Left hindlimb (tissue), 1 donor: ENCODE measurements at regions not wholly inside any gene's neighbourhood (a gene's known extent, or its start where the extent isn't known, plus 50 kb on each side); places are given as distances from the start of the nearest gene placed in this dataset.
"Not testable (repeated sequence)": the region's sequence is repeated elsewhere in the genome, so short reads cannot be mapped to it uniquely, and the experiment has no call there.

Experiments
- DNase-seq: peaks from one replicate; pipeline ENCODE4 v3.0.0-alpha.2; 2018

DNA sequence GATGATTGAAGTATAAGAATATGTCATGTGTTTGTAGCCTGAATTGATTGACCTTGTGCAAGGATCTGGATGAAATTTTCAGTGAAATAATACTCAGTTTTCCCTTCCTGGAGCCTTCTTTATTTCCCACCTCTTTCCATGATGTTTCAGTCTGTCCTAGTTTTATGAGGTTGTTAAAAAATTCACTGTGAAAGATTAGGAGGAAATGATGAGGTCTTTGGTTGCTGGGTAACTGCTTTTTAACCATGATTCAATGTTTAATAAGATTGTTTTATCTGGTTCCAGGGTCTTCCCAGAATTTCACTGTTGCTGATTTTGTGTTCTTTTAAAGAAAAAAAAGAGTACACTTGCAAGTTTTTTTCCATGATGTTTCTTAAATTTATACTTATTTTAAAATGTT is 221.5 kb downstream of the MBL2 start:
- no peak for DNase-seq

DNA sequence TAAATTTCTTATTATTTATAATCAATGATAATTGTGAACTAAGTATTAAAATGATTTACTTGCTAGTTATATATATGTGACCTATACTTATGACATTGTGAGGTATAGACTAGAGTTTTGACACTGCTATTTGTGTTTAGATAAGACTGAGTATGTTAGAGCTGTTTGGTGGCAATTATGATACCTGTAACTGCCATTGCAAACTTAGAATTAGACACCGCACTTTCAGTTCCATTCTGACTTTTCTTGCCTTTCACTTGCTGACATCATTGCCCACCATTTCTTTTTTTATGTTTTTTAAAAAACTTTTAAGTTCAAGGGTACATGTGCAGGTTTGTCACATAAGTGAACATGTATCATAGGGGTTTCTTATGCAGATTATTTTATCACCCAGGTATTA is 214.5 kb downstream of the MBL2 start:
- DNase-seq, result no peak

DNA sequence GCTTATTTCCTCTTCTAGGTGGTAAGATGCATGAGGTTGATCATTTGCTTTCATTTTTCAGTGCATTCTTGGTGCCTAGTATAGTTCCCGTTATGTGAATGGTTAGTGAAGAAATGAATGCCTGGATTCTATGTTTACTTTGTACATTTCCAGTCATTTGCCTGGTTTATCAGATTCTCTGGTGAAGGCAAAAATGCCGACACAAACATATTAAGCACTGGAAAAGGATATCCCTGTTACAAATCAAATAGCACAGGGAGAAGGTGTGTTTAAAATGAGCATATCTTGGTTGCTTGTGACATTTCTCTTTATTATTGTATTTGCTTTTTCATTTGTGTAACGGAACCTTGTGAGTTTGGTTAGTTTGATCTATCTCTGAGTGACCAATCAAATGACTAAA is 211.3 kb downstream of the MBL2 start:
- no peak for DNase-seq

DNA sequence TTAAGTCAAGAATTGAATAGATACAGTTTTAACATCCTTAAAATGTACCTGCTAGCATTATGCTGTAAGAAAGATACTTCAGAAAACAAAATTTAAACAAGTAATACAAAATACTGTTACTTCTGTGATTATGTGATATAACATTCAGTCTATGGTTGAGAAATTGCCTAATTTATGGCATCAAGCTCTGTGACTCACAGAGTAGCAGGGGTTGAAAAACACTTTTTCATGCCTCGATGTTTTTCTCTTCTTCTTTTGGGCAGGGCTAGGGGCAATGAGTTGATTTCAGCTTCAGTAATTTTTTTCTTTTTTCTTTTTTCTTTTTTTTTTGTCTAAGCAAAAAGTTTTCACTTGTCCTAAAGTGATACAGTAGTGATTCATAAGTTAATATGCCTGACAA is 209.2 kb downstream of the MBL2 start:
- no peak for DNase-seq

DNA sequence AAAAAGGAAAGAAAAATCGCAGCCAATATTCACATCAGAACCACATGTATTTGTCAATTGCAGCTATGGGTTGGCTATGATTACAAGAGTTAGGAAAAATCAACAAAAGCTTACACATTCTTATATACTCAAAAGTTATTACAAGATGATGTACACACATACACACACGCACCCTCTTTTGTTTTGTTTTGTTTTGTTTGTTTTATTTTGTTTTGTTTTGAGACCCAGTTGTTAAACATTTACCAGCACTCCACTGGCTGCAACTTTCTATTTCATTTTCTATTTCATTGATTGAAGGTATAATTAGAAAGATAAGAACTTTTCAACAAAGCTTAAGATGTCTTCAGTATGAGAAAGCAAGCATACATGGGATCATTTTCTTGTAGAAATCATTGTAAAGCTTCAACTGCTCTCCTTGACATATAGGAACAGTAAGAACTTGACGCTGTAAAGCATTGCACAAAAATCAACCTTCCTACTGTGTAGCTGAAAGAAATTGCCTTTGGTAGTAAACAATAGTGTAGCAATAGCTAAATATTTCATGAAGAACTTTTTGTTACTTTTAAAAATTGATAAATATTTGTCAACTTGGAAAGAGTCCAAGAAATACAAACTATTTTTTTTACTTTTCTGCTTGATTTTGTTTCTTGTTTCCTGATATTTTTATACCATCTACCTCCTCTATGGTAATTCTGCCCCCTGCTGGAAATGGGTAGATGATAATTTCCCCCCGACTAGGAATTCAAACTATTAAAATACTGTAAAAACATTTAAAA is 205.9 kb downstream of the MBL2 start:
- DNase-seq, result no peak

DNA sequence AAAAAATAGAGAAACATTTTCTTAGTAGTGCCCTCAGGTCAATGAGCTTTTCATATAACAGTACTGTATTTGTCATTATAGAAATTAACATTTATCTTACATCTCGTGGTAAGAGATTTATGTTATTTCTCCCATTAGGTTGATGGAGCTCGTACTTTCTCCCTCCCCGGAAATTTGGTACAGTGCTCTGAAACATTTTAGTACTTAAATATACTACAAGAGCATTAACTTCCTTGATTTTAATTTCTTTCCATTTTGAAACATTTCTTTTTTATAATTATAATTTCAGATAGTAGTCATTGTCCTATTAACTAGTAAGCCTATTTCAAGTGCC is 205.4 kb downstream of the MBL2 start:
- no peak for DNase-seq

DNA sequence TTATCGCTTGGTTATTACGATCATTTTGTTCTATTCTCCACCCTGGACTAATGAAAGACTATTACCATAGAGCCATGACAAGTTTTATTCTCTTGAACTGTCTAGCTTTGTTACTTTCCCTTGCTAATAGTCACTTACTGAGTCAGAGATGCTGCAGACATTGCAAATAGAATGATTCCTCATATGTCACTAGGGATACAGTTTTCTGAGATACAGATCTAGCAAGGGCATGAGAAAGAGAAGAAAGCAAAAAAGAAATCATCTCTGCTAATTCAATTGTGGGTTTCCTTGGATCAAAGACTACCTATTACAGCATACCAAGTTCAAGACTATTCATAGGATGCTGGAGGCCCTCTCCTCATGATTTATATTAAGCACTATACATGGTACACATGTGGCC is 204.3 kb downstream of the MBL2 start:
- DNase-seq, result no peak

DNA sequence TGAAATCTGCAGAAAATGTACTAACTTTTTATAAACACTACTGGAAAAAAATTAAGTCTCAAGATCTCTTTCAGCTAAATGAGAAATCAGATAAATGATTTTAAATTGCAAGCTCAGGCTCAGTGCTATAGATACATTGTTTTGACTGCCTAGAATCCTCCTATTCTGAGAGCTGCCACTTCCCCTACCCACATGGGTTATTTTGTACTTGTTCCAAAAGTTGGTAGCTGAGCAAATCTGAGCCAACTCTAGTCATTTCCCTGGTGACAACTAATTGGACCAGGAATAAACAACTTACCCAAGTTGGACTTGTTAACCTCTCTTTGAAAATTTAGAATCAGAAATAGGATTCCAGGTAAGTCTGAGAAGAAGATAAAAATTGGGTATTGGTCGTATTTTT is 202.1 kb downstream of the MBL2 start:
- DNase-seq, result no peak

DNA sequence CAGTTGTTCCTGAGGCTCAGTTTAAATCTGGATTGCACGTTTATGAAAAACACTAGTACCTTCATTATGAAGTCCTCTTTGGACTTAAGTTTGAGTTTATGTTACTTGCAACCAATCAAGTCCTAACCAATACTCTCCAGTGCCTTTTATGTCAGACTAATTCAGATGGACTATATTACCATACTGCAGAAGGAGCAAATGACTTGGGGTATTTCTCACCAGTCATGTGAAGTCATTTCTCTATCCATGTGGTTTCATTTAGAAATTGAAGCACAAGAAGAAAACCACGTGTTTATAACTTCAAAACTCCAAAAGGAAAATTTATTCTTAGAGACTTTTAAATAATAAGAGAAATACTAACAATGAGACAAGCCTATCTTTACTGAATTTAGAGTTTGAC is 201.6 kb downstream of the MBL2 start:
- DNase-seq, result no peak

DNA sequence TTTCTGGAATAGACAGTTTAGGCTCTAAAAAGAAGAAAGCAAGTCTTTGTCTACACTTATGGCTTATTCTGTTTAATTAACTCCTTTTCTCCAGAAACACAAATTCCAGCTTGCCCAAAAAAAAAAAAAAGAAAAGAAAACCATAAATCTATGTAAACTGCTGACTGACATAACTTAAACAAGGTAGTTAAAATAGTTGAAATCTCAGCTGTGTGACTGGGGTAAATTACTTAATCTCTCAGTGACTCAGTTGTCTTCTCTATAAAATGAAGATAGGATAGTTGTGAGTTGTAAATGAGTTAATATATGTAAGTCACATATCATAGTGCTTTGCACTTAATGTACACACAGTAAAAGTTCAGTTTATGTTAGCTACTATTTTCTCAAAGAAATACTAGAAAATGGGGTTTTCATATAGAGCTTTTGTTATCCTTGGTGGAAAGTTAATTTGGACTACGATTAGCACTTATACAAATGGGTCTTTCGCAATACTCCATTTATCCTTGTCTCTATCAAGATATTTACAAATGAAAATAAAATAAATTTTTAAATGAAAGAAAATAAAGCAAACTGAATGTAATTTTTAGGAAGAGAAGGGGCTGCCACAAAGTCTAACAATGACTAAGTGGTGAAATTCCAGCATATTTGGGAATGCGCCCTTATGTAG is 200.9 kb downstream of the MBL2 start:
- no peak for DNase-seq

DNA sequence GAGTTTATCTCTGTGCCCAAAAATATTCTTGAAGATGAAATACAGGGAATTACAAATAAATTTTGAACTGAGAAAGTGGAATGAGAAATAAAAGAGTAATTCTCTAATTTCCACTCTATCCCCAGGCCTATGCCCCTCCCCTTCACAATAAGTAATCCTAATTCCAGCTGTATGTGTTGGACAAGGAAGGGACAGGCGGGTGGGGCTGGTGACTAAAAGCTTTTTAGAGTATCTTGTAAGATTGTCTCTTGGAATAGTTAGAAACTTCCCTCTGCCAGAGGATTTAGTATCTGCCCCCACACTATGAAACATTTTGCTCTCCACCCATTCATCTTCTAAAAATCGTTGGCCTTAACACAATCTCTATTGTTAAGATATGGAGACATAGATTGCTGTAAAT is 199.2 kb downstream of the MBL2 start:
- no peak for DNase-seq

DNA sequence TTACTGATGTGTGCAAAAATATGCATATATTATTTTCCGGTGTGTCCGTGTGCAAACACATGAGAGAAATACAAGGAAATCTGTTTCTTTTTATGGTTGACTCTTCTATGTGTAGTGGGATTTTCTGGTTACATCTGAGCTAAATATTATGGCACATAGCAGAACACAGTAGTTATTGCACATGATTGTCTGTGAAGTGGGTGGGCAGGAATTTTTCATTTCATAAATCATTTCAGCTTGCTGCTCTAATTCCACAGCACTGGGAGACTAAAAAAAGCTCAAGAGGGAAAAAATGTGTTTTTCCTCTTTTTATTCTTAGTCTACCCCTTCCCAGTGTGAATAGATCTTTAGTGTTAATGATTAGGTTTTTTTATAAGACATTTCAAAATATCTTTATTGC is 197.9 kb downstream of the MBL2 start:
- no peak for DNase-seq

DNA sequence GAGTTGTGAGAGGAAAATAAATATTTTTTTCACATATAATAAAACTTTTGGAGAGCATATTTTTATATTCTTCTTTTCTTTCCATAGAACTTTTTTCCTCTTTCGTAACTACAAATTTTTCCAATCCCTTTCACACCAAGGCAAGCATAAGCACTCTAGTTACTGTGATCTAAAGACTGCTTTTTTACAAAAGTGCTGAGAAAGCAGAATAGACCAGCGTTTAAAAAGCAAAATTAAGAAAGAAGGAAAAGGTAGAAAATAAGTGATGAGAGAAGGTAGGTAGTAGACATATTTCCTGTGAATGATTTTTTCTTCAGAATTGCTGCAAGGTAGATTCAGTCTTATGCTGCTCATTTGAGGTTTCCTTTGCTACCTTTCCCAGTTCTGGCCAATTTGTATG is 195.5 kb downstream of the MBL2 start:
- DNase-seq, result no peak

DNA sequence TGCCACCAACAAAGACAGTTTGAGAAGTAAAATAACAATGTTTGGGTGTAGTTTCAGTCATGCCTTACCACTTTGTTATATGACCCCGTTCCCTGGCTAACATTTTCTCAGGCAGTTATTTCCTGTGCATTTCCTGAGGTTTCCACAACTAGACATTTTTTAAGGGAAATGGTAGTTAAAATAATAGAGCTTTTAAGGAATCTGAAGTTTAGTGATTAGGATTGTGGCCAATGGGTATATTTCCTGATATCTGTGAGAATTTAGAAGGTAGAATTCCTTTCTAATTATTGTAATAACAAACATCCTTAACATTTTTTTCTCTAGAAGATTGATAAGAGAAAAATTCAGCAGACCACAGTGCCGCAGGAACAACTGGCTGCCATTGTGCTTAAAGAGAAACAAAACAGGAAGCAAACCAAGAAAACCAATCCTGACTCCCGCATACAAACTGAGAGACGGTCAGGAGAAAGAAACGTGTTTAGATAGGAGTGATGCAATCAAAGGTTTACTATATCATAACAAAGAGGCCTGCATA is 193.6 kb downstream of the MBL2 start:
- DNase-seq, result no peak

DNA sequence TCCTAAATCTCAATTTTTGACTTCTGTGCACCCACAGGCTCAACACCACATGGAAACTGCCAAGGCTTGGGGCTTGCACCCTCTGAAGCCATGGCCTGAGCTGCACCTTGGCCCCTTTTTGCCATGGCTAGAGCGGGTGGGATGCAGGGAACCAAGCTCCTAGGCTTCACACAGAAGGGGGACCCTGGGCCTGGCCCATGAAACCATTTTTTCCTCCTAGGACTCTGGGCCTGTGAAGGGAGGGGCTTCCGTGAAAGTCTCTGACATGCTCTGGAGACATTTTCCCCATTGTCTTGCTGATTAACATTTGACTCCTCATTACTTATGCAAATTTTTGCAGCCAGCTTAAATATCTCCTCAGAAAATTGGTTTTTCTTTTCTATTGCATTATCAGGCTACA is 190.9 kb downstream of the MBL2 start:
- DNase-seq, result not testable (repeated sequence)

DNA sequence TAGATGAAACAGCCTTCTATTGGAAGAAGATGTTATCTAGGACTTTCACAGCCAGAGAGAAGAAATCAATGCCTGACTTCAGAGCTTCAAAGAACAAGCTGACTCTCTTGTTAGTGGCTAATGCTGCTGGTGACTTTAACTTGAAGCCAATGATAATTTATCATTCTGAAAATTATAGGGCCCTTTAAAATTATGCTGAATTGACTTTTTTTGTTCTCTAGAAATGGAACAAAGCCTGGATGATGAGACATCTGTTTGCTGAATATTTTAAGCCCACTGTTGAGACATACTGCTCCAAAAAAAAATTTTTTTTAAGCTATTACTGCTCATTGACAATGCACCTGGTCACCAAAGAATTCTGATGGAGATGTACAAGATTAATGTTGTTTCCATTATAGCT is 189.2 kb downstream of the MBL2 start:
- no peak for DNase-seq

DNA sequence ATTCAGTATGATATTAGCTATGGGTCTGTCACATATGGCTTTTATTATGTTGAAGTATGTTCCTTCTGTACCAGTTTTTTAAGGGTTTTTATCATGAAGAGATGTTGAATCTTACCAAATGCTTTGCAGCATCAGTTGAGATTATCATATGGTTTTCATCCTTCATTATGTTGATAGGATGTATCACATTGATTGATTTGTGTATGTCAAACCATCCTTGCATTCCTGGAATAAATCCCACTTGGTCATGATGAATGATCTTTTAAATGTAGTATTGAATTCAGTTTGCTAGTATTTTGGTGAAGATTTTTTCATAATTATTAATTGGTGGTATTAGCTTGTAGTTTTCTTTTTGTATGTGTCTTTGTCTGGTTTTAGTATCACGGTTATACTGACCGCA is 185.9 kb downstream of the MBL2 start:
- DNase-seq, result no peak

DNA sequence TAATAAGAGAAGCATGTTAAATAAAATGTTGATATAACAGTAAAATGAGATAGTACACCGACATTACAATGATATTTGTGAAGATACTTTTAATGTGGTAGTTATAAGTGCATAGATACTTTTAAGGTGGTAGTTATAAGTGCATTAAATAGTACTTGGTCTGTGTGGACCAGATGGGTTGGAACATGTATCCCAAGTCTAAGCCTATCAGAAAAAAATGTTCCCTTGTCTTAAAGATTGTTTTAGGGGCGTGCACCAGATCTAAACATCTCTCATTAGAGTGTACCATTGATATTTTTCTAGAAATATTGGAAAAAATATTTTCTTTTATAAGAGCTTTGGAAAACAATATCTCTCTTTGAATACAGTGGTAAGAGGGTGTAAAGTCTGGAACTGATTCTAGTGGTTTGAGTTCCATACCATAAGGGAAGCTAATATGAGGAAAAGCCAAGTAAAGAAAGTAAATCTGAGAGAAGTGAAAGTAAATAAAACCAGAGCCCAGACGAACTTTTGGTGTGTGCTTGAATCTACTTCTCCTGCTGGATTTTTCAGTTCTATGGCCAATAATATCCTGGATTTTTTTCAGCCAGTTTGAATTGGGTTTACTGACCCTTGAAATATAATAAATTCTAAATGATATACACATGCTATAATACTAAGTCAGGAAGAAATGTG is 175.3 kb downstream of the MBL2 start:
- DNase-seq, result no peak

DNA sequence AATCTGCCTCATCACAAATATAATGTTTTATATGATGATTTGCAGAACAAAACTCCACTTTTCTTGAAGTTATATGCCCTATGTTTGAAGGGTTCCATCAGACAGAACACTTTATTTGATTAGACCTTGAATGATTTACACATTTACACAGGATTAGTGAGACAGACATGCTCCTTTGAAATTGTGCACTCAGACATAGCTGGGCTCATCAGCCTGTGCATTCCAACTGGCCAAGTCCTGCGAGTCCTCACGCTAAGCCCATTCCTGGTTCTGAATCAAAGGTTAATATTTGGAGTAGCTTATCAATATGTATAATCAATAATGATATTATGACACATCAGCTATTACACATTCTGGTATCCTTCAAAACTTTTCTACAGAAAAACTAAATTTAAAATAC is 173.6 kb downstream of the MBL2 start:
- DNase-seq, result no peak

DNA sequence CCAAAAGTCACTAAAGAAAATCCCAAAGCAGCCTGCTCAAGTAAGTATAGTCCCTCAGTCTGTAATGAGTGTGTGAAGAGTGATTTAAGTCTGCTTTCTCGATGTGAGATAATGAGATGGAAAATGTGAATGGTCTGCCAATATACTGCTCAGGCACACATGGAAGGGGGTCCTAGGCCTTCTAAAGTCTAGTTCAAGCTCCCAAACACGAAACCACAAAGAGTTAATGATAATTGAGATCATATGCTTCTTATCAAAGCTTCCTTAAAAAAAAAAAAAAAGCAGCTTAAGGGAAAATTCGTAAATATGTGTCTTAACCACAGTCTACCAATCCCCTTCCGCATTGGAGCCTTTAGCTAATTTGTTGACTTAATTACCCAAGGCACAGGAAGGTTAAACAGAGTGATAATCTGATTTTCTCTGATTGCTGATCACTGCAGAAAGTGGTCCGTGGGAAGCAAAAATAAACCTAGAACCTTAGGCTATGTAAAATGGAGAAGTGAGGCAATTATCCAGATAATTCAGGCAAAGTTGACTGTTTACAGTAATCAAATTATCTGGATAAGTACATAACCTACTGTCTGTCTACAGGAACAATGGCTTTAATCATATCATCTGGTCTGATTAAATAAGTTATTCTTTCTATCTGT is 172.9 kb downstream of the MBL2 start:
- no peak for DNase-seq

DNA sequence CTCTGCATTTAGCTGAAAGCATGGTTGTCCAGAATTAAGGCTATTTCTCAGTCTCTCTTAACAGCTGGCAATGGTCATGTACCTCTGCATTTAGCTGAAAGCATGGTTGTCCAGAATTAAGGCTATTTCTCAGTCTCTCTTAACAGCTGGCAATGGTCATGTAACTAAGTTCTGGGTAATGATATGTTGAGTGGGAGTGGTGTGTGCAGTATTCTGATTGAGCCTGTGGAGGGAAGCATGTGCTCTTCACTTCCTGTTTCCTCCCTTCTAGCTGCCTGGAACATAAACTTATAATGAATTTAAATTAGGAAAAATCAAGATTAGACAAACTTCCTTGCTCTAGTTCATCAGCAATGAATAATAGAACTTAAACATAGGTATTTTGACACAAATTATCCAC is 168.5 kb downstream of the MBL2 start:
- DNase-seq, result not testable (repeated sequence)

DNA sequence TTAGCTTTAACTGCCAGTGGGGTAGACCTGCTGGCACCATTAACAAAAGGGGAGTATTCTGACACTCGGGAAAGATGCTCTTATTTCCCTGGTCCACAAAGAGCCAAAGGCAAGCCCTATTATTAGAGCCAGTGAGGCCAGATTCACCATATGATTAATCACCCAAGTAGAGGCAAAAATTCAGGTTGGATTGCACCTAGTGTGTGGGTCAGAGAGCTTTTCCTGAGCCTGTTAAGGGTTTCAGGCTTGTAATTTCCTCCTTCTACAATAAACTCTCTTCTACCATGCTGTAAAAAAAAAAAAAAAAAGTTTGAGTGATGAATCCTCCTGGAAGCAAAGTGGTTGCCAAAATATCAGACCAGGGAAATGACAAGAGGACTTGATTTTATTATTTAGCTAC is 163.5 kb downstream of the MBL2 start:
- no peak for DNase-seq

DNA sequence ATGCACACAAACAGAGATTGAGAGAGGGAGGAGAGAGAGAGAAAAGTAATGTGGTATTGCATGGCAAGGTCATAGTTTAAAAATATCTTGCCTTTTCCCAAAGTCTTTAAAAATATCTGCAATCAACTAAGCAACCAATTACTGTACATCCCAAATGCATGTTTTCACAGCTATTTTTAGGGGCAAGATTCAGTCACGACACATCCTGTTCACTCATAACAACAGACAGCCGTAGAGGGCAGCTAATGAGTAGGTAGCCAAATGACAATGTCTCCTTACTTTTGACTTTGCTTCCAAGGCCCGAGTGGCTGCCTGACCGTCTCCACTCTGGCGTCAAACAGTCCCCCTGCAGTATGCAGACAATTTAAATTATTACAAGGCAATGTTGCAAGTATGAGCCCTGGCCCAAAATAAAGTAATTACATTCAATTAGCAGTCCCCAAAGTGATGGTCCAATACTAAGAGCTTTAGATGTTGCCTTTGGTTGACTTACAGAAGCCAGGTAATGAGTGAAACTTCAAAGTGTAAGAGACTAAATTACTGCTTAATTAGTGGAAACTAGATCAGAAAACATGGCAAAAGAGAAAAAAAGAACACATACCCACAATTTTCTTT is 162.9 kb downstream of the MBL2 start:
- no peak for DNase-seq
